Neural cell (in vitro differentiated cells): ENCODE measurements at regions not wholly inside any gene's neighbourhood (a gene's known extent, or its start where the extent isn't known, plus 50 kb on each side); places are given as distances from the start of the nearest gene placed in this dataset.

Source experiments
- EP300 ChIP-seq: fragments of 450-650 bp; conservative IDR thresholded peaks from 2 replicates; pipeline ENCODE4 v1.6.1; 2014; ENCODE audit warnings: antibody characterized with exemption, mild to moderate bottlenecking, moderate library complexity; ENCODE audit not compliant: poor library complexity, severe bottlenecking
- EZH2 ChIP-seq: fragments of 200-600, 300-800 bp; shearing (Covaris generic), sonication (generic); IDR thresholded peaks from 2 replicates; pipeline ENCODE4 v1.6.1; 2014; ENCODE audit warnings: antibody characterized with exemption, low read length, borderline replicate concordance, mild to moderate bottlenecking; ENCODE audit not compliant: insufficient read depth, poor library complexity, severe bottlenecking
- MXI1 ChIP-seq: fragments of 450-650 bp; conservative IDR thresholded peaks from 2 replicates; pipeline ENCODE4 v1.6.1; 2014; ENCODE audit warnings: antibody characterized with exemption, mild to moderate bottlenecking; ENCODE audit not compliant: poor library complexity, severe bottlenecking
- POLR2AphosphoS5 ChIP-seq: IDR thresholded peaks from 2 replicates; pipeline ENCODE4 v1.6.1; 2012
- TAF1 ChIP-seq: IDR thresholded peaks from 2 replicates; pipeline ENCODE4 v1.6.1; 2012; ENCODE audit warnings: low read depth
- TF ChIP-seq, protein P1 (sequence below): fragments of 450-650 bp; IDR thresholded peaks from 2 replicates; pipeline ENCODE4 v1.5.1; 2014; ENCODE audit warnings: antibody characterized with exemption, mild to moderate bottlenecking, moderate library complexity; ENCODE audit not compliant: poor library complexity, severe bottlenecking

DNA sequence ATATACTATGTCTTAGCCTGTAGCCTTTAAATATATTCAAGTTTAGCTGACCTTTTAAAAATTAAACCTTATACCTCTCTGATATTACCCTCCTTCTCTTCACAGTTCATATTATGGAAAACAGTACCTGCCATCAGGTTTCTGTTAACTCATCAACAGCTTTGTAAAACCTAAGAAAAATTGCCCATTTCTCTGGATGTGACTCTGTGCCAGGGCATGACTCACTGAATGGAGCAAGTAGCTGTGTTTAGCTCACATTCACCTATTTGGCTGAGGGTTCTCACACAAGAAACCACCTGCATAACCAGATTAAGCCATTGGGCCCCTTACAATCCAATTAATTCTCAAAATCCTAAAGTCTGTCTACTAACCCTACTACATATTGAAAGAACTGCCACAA is 678.8 kb upstream of the MARCKS start:
- TF ChIP-seq, protein P1, sequence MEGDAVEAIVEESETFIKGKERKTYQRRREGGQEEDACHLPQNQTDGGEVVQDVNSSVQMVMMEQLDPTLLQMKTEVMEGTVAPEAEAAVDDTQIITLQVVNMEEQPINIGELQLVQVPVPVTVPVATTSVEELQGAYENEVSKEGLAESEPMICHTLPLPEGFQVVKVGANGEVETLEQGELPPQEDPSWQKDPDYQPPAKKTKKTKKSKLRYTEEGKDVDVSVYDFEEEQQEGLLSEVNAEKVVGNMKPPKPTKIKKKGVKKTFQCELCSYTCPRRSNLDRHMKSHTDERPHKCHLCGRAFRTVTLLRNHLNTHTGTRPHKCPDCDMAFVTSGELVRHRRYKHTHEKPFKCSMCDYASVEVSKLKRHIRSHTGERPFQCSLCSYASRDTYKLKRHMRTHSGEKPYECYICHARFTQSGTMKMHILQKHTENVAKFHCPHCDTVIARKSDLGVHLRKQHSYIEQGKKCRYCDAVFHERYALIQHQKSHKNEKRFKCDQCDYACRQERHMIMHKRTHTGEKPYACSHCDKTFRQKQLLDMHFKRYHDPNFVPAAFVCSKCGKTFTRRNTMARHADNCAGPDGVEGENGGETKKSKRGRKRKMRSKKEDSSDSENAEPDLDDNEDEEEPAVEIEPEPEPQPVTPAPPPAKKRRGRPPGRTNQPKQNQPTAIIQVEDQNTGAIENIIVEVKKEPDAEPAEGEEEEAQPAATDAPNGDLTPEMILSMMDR: no peak
- TF ChIP-seq EP300 (no peak), EZH2 (no peak), MXI1 (no peak), TAF1 (no peak), POLR2AphosphoS5 (no peak)
